IMR-90 (cell line): ENCODE measurements at regions not wholly inside any gene's neighbourhood (a gene's known extent, or its start where the extent isn't known, plus 50 kb on each side); places are given as distances from the start of the nearest gene placed in this dataset.

Experiments used
- ATAC-seq: fragments of 200-7000 bp; cut with Tn5 transposase; 2 replicates; pipeline ENCODE4 v1.9.1; 2020; ENCODE audit warnings: low read depth, mild to moderate bottlenecking, moderate library complexity
- BruUV-seq: library from RNA; stranded (reverse); fragments of 400-500 nt; replicated peaks from 2 replicates; lab custom pipeline; 2021; lab: Mats Ljungman, UMichigan
- CTCF ChIA-PET: fragments of 300-600 bp; formaldehyde crosslinking; extraction: SDS; loops from one replicate; lab custom pipeline; 2021; ENCODE audit warnings: antibody characterized with exemption; lab: Yijun Ruan, JAX
- POLR2A ChIA-PET: fragments of 300-600 bp; sonication (Branson Sonifier 250); formaldehyde crosslinking; loops from one replicate; lab custom pipeline; 2022; ENCODE audit warnings: antibody characterized with exemption; ENCODE audit not compliant: unreplicated experiment; lab: Charles Lee
- DNase-seq: peaks from one replicate; pipeline ENCODE4 v3.0.0; 2013
- H2AFZ ChIP-seq: replicated peaks from 2 replicates; pipeline ENCODE3; 2013; ENCODE audit warnings: low read length, mild to moderate bottlenecking; ENCODE audit not compliant: poor library complexity
- H2AK5ac ChIP-seq: 2 replicates; pipeline ENCODE4 v1.6.1; 2013; ENCODE audit warnings: low read depth, low read length, inconsistent platforms
- H2AK9ac ChIP-seq: replicated peaks from 2 replicates; pipeline ENCODE3; 2013; ENCODE audit warnings: mild to moderate bottlenecking, low read depth, low read length, moderate library complexity; ENCODE audit not compliant: poor library complexity
- H2BK120ac ChIP-seq: 2 replicates; pipeline ENCODE4 v1.6.1; 2013; ENCODE audit warnings: low read depth, low read length, inconsistent platforms
- H2BK15ac ChIP-seq: 3 replicates; pipeline ENCODE4 v1.6.1; 2013; ENCODE audit warnings: low read depth, low read length, inconsistent platforms
- H2BK20ac ChIP-seq: 2 replicates; pipeline ENCODE4 v1.6.1; 2013; ENCODE audit warnings: low read depth, mild to moderate bottlenecking, inconsistent platforms, low read length, moderate library complexity
- H2BK5ac ChIP-seq: 2 replicates; pipeline ENCODE4 v1.6.1; 2013; ENCODE audit warnings: mild to moderate bottlenecking, low read depth, low read length, inconsistent platforms; ENCODE audit not compliant: poor library complexity, severe bottlenecking
- H3K14ac ChIP-seq: replicated peaks from 2 replicates; pipeline ENCODE4 v1.6.1; 2013; ENCODE audit warnings: low read depth, low read length, inconsistent platforms
- H3K18ac ChIP-seq: 2 replicates; pipeline ENCODE4 v1.6.1; 2013; ENCODE audit warnings: low read depth, low read length, control low read depth
- H3K23ac ChIP-seq: 2 replicates; pipeline ENCODE4 v1.6.1; 2013; ENCODE audit warnings: low read depth, low read length, inconsistent platforms
- H3K27ac ChIP-seq: 2 replicates; pipeline ENCODE4 v1.5.1; 2013; ENCODE audit warnings: mild to moderate bottlenecking, control low read depth, low read length; ENCODE audit not compliant: insufficient read depth
- H3K27me3 ChIP-seq: 2 replicates; pipeline ENCODE4 v1.6.1; 2013; ENCODE audit warnings: low read length; ENCODE audit not compliant: control insufficient read depth, insufficient read depth
- H3K36me3 ChIP-seq: 2 replicates; pipeline ENCODE4 v1.6.1; 2013; ENCODE audit warnings: low read length, mixed read lengths; ENCODE audit not compliant: control insufficient read depth, insufficient read depth
- H3K4ac ChIP-seq: 2 replicates; pipeline ENCODE4 v1.6.1; 2013; ENCODE audit warnings: low read depth, low read length, inconsistent platforms
- H3K4me1 ChIP-seq: 2 replicates; pipeline ENCODE4 v1.6.1; 2013; ENCODE audit warnings: low read length, mixed read lengths; ENCODE audit not compliant: control insufficient read depth, insufficient read depth
- H3K4me2 ChIP-seq: 2 replicates; pipeline ENCODE4 v1.6.1; 2013; ENCODE audit warnings: low read depth, mild to moderate bottlenecking, control low read depth, low read length, moderate library complexity
- H3K4me3 ChIP-seq: 2 replicates; pipeline ENCODE4 v1.5.1; 2013; ENCODE audit warnings: low read depth, mild to moderate bottlenecking, control low read depth, low read length, moderate library complexity; ENCODE audit not compliant: insufficient read depth
- H3K56ac ChIP-seq: 2 replicates; pipeline ENCODE4 v1.6.1; 2013; ENCODE audit warnings: low read length, inconsistent platforms; ENCODE audit not compliant: insufficient read depth; ENCODE audit errors: extremely low read depth
- H3K79me1 ChIP-seq, 2 experiments: 2 replicates each; pipeline ENCODE4 v1.6.1; 2013; ENCODE audit warnings: low read length in 2 of 2, inconsistent platforms in 1 of 2, low read depth in 1 of 2
- H3K9ac ChIP-seq: 2 replicates; pipeline ENCODE4 v1.6.1; 2013; ENCODE audit warnings: low read depth, low read length, control low read depth
- H3K9me1 ChIP-seq: 2 replicates; pipeline ENCODE4 v1.6.1; 2013; ENCODE audit warnings: low read length, inconsistent platforms; ENCODE audit not compliant: insufficient read depth
- H3K9me3 ChIP-seq: 2 replicates; pipeline ENCODE4 v1.6.1; 2013; ENCODE audit warnings: low read length; ENCODE audit not compliant: control insufficient read depth, insufficient read depth
- H4K20me1 ChIP-seq: 2 replicates; pipeline ENCODE4 v1.6.1; 2013; ENCODE audit warnings: low read length, inconsistent platforms; ENCODE audit not compliant: insufficient read depth
- H4K5ac ChIP-seq: 2 replicates; pipeline ENCODE4 v1.6.1; 2013; ENCODE audit warnings: mild to moderate bottlenecking, low read depth, low read length, control low read depth
- H4K8ac ChIP-seq, 2 experiments: 2 replicates each; pipeline ENCODE4 v1.6.1; 2013; ENCODE audit warnings: low read depth in 2 of 2, low read length in 2 of 2, control low read depth in 1 of 2, inconsistent platforms in 1 of 2
- H4K91ac ChIP-seq: 2 replicates; pipeline ENCODE4 v1.6.1; 2013; ENCODE audit warnings: low read depth, low read length, inconsistent platforms; ENCODE audit not compliant: insufficient read depth
- CHD1 ChIP-seq: IDR thresholded peaks from 2 replicates; pipeline ENCODE4 v1.6.1; 2012; ENCODE audit warnings: low read depth, low read length, improper control_type of control experiment
- CTCF ChIP-seq: conservative IDR thresholded peaks from 2 replicates; pipeline ENCODE4 v1.5.1; 2012; ENCODE audit warnings: mild to moderate bottlenecking, low read depth, low read length, improper control_type of control experiment
- ELK1 ChIP-seq: fragments of 150-350 bp; IDR thresholded peaks from 2 replicates; pipeline ENCODE4 v1.6.1; 2016; ENCODE audit warnings: low read depth, mild to moderate bottlenecking, low read length, moderate library complexity, borderline replicate concordance
- MAFK ChIP-seq: IDR thresholded peaks from 2 replicates; pipeline ENCODE4 v1.6.1; 2012; ENCODE audit warnings: low read depth, low read length, improper control_type of control experiment
- MAZ ChIP-seq: IDR thresholded peaks from 2 replicates; pipeline ENCODE4 v1.6.1; 2012; ENCODE audit warnings: low read depth, mild to moderate bottlenecking, low read length, improper control_type of control experiment, moderate library complexity, borderline replicate concordance
- MXI1 ChIP-seq: IDR thresholded peaks from 2 replicates; pipeline ENCODE4 v1.6.1; 2012; ENCODE audit warnings: low read depth, mild to moderate bottlenecking, low read length, moderate library complexity, borderline replicate concordance
- NFE2L2 ChIP-seq: fragments of 150-350 bp; IDR thresholded peaks from 2 replicates; pipeline ENCODE4 v1.6.1; 2016; ENCODE audit warnings: low read depth, mild to moderate bottlenecking, low read length
- POLR2A ChIP-seq: IDR thresholded peaks from 2 replicates; pipeline ENCODE4 v1.6.1; 2012; ENCODE audit warnings: mild to moderate bottlenecking, low read depth, low read length
- RAD21 ChIP-seq: IDR thresholded peaks from 2 replicates; pipeline ENCODE4 v1.6.1; 2012; ENCODE audit warnings: low read length, improper control_type of control experiment
- RCOR1 ChIP-seq: IDR thresholded peaks from 2 replicates; pipeline ENCODE4 v1.6.1; 2012; ENCODE audit warnings: mild to moderate bottlenecking, low read length, improper control_type of control experiment; ENCODE audit not compliant: insufficient replicate concordance
- RFX5 ChIP-seq: IDR thresholded peaks from 2 replicates; pipeline ENCODE4 v1.8.0; 2012; ENCODE audit warnings: low read depth, mild to moderate bottlenecking, low read length, moderate library complexity
- SMC3 ChIP-seq: fragments of 150-350 bp; IDR thresholded peaks from 2 replicates; pipeline ENCODE4 v1.6.1; 2016; ENCODE audit warnings: low read depth, mild to moderate bottlenecking, antibody characterized with exemption, low read length, moderate library complexity
- WGBS, 2 experiments: methylation state at CpG; one replicate each; pipeline versions ENCODE4 v1.1.5 to v1.1.7; 2013; ENCODE audit warnings: missing lambda C conversion rate in 2 of 2; ENCODE audit not compliant: insufficient read length in 1 of 2; ENCODE audit errors: extremely low coverage in 2 of 2; 5-methylcytosine and 5-hydroxymethylcytosine counted together
- dilution Hi-C: fragments of 300-500 bp; cut with HindIII; formaldehyde crosslinking; loops from one replicate; pipeline ENCODE4 v1.14.3; 2018; ENCODE audit warnings: low sequenced_read_pairs; ENCODE audit not compliant: unreplicated experiment
- in situ Hi-C: fragments of 300-500 bp; cut with MboI; formaldehyde crosslinking; loops from 3 replicates; pipeline ENCODE4 v1.14.3; 2019; ENCODE audit warnings: low sequenced_read_pairs, inconsistent platforms, mixed read lengths
- intact Hi-C: fragments of 100-400 bp; cut with micrococcal nuclease; formaldehyde crosslinking; loops from 2 replicates; pipeline ENCODE4 v1.10.0; 2022

- Histone ChIP-seq H3K9ac (no peak overlapping the region), H4K5ac (no peak overlapping the region), H2BK120ac (no peak overlapping the region), H3K14ac (no peak overlapping the region), H2BK15ac (no peak overlapping the region), H3K23ac (no peak overlapping the region), H2BK5ac (no peak overlapping the region), H2AK5ac (no peak overlapping the region), H4K20me1 (no peaks in the 10 kb centered on the region), H3K36me3 (no peaks in the 10 kb centered on the region), H3K4ac (no peak overlapping the region), H2AK9ac (no peak overlapping the region), H3K4me3 (no peak overlapping the region), H4K8ac (no peak overlapping the region), H3K56ac (no peak overlapping the region), H3K18ac (no peak overlapping the region), H3K27ac (no peak overlapping the region), H2AFZ (no peak overlapping the region), H3K9me1 (no peaks in the 10 kb centered on the region), H3K27me3 (peaks cover 2% of the 10 kb centered on the region; the same call in 1 of the 2 replicates), H2BK20ac (no peak overlapping the region), H3K4me2 (no peak overlapping the region), H3K79me1 (no peaks in the 10 kb centered on the region), H3K4me1 (no peaks in the 10 kb centered on the region), H4K91ac (no peak overlapping the region), H3K9me3 (no peaks in the 10 kb centered on the region)
- no TSS peak for BruUV-seq
- intact Hi-C loops (no loop called here), dilution Hi-C loops (no loop called here), in situ Hi-C loops (loop anchor here (5.0 kb wide), 1 partner anchor 123 kb away; no protein-coding TSS in a partner anchor)
- CTCF ChIA-PET = no interaction called here
- POLR2A ChIA-PET = no interaction called here
- ATAC-seq = no peak
- TF ChIP-seq MXI1 (no peak), RAD21 (no peak), RCOR1 (no peak), CTCF (no peak), SMC3 (no peak), ELK1 (no peak), CHD1 (no peak), MAZ (no peak), RFX5 (no peak), MAFK (no peak), NFE2L2 (no peak), POLR2A (no peak)
- DNase-seq = no peak
- WGBS, 2 experiments = 41% methylated on average over 5 of the region's 7 CpGs; no CpG with 5 or more reads in 1 of the 2 experiments
Measured at GRCh38 chr6:40899684-40900155, 139.3 kb downstream of the UNC5CL start.
